ENCODE measurements at regions not wholly inside any gene's neighbourhood (a gene's known extent, or its start where the extent isn't known, plus 50 kb on each side); places are given as distances from the start of the nearest gene placed in this dataset.

DNA sequence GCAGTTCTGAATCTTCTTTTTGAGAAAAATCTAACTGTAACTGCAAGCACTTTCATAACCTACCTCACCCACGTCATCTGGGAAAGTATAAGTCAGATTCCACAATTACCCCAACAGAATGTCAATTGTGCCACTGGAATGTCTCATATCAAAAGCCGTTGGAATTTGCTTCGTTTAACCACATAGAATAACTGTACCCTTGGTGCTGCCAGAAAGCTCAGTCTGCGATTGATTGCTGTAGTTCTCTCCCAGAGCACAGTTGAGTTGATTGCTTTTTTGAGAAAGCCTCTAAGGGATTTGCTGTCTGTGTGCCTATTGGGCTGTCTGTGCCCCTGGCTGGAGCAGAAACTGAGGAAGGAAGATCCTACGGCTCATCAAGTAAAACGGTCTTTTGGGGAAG, 583.6 kb downstream of the TMEM38B start:
- no peak overlapping the region for H3K4me3 ChIP-seq (ENCODE audit: low read depth, low read length)
- TF ChIP-seq, protein P1, sequence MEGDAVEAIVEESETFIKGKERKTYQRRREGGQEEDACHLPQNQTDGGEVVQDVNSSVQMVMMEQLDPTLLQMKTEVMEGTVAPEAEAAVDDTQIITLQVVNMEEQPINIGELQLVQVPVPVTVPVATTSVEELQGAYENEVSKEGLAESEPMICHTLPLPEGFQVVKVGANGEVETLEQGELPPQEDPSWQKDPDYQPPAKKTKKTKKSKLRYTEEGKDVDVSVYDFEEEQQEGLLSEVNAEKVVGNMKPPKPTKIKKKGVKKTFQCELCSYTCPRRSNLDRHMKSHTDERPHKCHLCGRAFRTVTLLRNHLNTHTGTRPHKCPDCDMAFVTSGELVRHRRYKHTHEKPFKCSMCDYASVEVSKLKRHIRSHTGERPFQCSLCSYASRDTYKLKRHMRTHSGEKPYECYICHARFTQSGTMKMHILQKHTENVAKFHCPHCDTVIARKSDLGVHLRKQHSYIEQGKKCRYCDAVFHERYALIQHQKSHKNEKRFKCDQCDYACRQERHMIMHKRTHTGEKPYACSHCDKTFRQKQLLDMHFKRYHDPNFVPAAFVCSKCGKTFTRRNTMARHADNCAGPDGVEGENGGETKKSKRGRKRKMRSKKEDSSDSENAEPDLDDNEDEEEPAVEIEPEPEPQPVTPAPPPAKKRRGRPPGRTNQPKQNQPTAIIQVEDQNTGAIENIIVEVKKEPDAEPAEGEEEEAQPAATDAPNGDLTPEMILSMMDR (IDR thresholded peaks at IDR 0.05; ENCODE audit: low read depth, low read length) = no peak

DNA sequence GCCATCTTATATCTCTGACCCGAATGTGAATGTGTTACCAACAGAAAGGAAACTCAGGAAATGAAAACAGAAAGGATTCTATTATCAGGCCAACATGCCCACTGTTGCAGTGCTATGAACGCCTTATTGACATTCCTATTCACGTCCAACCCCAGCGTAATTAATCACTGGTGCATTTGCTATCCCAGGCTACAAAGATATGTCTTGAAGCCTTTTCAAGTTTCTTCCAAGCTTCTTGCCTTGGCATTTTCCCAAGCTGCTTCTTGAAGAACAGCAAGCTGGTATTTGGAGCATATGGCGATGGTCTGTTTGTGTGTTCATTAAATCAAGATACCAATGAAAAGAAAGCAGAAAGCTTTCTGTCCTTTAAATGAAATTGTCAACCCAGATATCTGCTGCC, 579.2 kb upstream of the ZNF462 start:
- TF ChIP-seq, protein P1 (IDR thresholded peaks at IDR 0.05; ENCODE audit: low read depth, low read length) = no peak
- H3K4me3 ChIP-seq (ENCODE audit: low read depth, low read length) = no peak overlapping the region

DNA sequence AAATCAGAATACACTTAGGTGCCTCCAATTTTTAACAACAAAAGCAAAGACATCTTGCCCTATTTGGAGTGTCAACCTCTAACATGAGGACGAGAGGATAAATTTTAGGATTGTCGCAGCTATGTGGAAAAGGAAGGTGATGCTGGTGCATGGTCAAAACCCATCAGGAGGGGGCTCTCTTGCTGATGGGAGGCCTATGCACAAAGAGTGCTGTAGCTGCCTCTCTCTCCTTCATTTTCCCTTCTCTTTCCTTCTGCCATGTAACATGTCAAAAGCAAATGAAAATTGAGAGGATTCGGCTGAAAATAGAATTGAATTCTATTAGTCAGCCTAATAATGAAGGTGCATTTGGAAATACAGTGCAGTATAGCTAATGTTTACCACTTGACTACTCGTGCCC, 578.7 kb upstream of the ZNF462 start:
- TF ChIP-seq, protein P1 (IDR thresholded peaks at IDR 0.05; ENCODE audit: low read depth, low read length) = no peak
- no peak overlapping the region for H3K4me3 ChIP-seq (ENCODE audit: low read depth, low read length)

DNA sequence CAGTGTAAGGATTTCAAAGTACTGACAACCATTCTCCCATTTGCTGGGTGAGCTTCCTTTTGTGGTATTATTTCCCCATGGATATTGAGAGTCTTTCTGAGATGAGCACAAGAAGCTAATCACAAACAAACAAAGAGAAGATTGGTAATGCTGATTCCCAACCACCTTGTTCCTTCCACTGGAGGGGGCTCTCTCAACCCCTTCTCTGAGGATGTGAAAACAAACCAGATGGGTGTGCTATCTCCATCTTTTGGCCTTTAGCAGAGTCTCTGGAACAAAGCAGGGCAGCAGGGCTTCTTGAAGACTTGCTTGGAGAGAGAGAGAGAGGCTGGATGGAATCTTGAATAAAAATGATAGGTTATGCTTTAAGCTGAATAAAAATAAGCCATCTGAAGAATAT, 576.7 kb upstream of the ZNF462 start:
- TF ChIP-seq, protein P1 (IDR thresholded peaks at IDR 0.05; ENCODE audit: low read depth, low read length) = no peak
- no peak overlapping the region for H3K4me3 ChIP-seq (ENCODE audit: low read depth, low read length)

DNA sequence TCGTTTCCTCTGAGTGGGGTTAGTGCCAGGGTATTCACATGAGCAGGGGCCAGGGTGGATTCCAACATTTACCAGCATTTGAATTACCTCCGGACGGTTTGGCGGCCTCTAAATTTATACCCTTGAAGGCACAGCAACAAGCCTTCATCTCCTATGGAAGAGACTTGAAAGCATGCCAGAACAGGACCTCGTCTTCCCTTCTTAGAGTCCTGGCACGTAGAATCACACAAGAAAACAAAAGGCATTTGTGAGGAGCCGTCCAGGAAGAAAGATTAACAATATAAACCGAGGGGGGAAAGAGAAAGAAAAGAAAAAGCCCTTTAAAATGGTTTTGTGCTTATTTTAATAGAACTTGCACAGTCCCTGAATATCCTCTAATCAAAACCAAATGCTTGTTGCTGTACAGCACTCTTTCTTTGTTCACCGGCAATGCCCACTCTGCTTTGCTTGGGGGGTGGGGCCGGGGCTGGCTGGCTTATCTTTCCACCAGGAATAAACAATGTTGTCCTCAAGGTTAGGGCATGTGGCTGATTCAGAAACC, 575.8 kb upstream of the ZNF462 start:
- no peak overlapping the region for H3K4me3 ChIP-seq (ENCODE audit: low read depth, low read length)
- TF ChIP-seq, protein P1 (IDR thresholded peaks at IDR 0.05; ENCODE audit: low read depth, low read length) = no peak

DNA sequence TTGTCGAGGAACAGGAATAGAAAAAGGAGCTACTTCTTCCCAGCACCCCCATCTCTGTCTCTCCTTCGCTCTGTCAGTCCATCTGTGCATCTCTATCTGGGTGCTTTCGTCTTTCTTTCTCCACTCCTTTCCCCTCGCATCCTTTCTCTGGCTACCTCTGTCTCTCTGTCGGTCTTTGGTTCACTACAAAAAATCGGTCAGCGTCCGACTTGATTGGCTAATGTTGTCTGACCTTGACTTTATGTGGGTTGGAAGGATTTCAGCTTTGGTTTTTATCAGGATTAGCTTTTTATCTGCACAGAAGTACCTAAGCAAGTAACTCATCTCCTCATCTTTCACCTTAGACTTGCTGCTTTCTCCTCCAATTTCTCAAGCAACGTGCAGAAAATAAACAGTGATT, 575.2 kb upstream of the ZNF462 start:
- TF ChIP-seq, protein P1 (IDR thresholded peaks at IDR 0.05; ENCODE audit: low read depth, low read length) = no peak
- H3K4me3 ChIP-seq (ENCODE audit: low read depth, low read length) = no peak overlapping the region

DNA sequence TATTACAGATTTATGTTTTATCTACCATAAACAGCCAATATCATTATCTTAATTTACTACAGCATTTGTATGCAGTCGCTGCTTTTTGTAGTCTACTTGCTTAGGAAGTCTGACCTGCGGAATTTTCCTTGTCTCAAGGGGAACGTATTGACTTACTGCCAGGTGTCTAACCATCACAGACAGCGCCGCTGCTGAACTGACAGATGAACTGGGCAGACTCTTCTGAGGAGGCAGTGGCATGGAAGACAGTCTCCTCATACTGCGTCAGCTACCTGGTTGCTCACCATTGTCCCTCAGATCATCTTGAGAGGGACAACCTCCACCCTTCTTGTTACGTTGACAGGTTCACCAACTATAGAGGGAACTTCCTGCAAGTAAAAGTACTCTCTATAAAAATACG, 574.3 kb upstream of the ZNF462 start:
- TF ChIP-seq, protein P1 (IDR thresholded peaks at IDR 0.05; ENCODE audit: low read depth, low read length) = no peak
- no peak overlapping the region for H3K4me3 ChIP-seq (ENCODE audit: low read depth, low read length)

All from WI38 (cell line).